Fibroblast of skin of right biceps (primary cell): ENCODE measurements at regions not wholly inside any gene's neighbourhood (a gene's known extent, or its start where the extent isn't known, plus 50 kb on each side); places are given as distances from the start of the nearest gene placed in this dataset.

Source experiments
- DNase-seq: peaks from one replicate; pipeline ENCODE4 v3.0.0-alpha.2; 2013

DNA sequence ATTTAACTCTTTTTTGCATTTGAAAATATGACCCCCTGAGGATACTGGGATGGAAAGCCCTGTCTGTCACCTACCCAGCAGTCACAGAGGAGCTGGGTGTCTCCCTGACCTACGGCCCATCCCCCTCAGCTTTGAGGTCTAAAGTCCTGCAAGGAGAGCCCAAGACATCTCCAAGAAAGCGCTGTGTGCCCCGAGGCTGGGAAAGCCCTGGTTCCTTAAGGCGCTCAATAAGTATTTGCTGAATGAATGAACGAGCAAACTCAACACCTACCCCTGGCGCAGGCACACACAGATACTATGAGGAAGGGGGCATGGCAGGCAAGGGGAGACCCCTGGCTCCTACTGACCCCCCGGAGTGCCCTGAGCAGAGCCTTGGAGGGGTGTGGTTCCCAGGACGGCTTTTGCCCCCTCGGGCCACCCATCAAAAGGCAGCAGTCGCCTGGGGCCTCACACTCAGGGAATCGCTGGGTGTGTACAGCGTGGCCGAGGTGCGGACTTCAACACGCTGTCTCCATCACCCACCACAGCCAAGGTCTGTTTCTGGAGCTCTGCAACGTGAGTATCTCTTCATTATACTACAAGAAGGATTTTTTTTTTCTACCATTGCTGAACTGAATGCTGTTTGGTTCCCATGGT, 211.6 kb downstream of the ERCC6L2 start:
- no peak for DNase-seq

DNA sequence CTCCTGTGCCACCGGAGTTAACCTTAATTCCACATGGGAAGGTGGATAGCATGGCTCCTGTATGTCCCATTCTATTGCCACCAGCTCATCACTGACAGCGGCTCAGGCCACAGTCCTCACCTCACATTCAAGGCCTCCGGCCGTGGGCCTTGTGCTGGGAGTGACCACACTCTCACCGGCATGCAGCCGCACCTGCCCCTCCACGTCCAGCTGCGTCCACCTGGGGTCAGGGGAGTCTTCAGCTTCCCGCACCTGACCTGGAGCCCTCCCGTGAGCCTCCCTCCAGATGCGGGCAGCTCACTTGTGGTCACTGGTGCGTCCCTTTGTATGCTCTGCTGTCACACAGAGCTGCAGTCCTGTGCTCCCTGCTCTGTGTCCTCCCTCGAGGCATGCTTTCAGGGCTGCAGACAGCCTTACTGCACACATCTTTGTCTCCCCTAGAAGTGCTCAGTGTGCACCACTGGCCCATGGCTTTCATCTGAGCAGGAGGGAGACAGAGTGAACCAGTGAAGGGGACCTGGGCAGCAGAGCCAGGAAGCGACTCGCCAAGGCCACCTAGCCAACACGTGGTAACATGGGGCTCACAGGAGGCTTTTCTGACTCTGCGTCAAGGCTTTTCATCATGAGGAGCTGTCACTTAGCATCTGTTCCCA, 210.1 kb downstream of the ERCC6L2 start:
- no peak for DNase-seq

DNA sequence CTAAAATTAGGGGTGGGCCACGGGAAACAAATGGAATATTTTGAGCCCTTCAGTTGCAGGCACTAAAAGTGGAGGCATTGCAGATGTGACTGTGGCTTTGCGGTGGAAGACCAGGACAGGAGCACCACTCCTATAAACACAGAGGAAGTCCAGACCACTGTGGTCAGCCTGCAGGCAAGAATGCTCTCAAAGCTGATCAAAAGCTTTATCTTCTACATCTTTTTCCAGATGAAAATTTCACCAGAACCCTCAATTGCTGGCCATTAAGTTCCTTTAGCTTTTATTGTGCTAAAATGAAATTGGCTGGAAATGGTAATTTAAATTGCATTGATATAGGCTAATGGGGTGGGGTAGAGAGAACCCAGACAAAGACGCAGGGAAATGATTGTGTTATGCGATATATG, 208.8 kb downstream of the ERCC6L2 start:
- DNase-seq, result no peak

DNA sequence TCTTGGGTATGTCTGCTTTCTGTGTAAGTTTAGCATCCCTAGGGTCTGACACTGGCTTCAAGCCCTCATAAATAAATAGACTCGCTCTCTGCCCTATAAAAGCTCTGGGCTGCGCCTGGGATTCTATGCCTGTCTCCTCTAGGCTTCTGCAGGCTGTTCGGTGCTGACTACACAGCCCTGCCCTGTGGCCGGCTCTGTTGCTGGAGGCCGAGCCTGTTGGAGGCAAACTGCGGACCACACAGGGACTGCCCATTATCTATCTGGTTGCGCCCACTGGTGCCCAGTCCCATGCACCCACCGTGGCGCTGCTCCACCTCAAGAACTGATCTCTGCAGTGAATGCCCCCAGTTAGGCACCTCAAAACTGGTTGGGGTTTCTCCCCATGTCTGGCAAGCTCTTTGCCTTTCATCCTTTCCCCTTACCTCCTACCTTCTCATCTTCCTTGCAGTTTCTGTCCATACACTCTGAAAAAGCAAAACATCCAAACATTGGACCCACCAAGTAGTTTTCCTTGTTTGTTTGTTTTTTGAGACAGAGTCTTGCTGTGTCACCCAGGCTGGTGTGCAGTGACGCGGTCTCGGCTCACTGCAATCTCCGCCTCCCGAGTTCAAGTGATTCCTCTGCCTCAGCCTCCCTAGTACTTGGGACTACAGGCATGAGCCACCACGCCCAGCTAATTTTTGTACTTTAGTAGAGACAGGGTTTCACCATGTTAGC, 207.2 kb downstream of the ERCC6L2 start:
- DNase-seq, result no peak

DNA sequence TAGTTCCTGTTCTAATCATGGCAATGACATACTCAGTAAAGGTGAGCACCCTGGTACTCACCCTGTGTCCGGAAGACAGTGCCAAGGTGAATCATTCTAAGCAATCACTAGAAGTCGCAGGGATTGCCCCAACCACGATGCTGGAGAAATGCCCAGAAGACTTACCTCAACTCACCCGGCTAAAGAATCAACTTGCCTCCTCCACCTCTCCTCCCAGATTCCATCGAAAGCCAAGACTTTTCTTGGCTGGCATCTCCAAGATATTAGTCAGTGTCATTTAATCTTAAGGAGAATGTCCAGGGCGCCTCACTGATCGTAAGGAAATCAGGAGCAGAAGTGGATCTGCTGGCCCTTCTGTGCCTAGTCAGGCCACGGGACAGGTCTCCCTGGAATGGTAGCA, 204.9 kb downstream of the ERCC6L2 start:
- no peak for DNase-seq

DNA sequence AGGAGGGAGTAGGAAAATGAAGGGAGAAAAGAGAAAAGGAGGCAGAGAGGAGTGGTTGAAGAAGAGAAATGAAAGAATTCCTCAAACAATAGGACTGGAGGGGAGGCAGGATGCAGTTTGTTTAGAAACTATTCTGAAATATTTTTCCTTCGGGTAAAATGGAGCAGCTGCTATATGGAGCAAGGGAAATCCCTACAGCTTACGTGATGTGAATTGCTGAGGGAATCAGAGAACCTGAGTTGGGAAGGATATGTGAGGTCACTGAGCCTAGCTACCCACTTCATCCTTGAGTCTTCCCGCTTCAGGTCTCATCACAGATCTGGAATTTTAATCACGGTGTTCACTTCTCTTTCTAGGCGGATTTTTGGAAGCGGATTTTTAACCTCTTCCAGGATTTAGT, 204.3 kb downstream of the ERCC6L2 start:
- no peak for DNase-seq

DNA sequence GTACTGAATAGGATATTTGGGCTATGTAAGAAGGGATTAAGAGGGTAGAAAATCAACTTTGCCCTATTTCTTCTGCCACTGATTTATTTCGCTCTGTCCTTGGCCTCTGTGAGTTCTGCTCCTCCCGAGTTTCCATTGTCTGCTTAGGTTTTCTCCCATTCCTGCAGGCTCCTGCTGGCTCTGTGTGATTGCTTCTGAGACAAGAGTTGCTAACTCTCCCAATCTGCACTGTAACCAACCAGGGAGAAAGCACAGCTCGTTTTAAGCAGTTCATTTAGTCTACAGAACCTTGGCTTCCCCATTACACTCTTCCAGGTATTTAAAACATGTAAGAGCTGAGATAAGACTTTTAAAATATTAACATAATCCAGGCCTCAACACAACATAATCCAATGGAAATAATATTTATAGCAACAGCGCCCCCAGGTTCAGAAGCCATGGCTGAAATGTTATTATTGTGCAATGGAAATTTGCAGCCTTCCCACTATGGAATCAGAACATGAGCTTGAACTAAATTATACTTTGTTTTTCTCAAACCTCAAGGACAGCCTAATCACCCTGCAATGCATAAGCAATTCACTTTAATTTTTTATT, 203.5 kb downstream of the ERCC6L2 start:
- DNase-seq, result no peak

DNA sequence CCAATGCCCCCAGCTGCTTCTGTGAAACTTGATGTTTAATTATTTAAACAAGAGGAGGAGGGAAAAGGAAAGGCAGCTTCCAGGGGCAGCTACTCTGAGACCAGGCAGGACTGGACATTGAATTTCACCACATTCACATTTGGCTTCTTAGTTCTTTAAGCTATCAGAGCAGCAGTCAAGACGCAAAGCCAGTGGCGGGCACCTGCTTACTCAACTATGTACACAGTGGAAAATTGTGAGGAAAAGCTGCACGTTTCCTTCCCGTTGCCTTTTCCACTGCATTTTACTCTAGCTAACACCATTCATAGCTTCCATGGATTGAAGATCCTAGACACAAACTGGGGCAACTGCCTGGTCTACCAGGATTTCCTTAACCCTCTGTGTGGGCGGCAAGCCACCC, 200.3 kb downstream of the ERCC6L2 start:
- no peak for DNase-seq

DNA sequence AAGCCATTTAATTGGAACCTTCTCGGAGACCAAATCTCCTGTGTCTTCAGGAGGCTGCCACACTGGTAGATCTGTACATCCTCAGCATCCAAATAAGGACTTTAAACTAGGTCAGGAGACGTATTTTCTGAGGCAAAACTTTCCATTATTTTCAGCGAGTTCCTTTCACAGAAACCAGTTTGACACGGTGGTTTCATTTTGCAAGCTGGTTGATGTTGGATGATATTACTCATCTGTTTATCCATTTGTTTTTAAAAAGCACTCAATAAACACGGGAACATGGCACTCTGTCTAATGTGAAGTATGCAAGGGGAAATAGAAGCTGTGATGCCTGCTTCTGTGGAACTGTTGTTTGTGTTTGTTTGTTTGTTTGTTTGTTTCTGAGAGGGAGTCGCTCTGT, 199.6 kb downstream of the ERCC6L2 start:
- no peak for DNase-seq

DNA sequence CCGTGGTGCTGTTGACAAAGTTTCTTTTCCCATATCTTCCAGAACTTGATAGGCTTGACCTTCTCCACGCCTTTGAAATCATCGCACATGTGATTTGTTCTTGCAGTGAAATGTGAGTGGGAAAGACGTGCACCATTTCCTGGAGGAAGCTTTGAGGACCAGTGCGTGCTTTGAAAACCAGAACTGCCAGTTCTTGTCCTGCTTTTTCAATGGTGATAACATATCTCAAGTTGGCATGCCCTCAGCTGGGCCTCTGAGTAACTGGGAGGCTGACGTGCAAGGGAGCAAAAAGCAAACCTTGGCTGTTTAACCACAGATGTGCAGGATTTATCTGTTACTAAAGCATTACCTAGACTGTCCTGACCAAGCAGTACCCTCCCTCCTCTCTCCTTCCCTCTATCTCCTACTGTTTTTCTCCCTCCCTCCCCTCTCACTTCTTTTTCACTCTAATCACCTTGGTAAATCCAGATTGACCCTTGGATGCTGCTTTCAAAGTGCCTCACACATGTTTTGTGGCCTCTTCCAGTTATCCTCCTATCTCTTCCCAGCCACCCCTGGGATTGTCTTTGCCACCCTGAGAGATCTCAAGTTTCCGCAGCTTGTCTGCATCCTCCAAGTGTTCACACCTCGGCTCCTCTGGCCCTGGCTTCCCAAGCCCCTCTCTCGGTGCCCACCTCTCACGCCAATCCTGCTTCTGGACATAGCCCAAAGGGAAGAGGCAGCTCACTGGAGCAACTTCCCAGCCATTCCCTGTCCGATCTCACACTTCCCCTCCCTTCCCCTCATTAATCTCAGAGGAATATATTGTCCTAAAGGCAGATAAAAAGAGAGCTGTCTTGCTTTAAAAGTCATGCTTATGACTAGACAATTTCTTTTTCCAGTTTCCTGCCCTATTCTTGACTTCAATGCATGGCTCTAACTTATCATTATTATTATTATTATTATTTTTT, 198.3 kb downstream of the ERCC6L2 start:
- DNase-seq, result no peak

DNA sequence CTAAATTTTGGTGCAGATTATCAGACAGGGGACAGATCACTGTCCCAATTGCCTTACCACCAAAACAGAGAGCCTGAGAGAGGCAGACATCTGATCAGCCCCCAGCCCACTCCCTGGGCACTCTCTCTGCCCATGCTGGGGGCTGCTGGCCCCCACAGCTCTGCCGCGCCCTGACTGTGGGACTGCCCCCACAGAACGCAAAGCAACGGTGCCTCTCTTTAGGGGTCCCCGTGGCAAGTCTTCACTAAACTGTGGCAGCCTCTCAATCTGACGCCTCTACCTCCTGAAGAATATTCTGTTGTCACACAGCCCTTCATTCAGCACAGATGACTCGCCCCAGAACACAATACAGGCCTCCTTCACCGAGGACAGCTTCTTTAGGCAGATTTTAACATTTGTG, 197.4 kb downstream of the ERCC6L2 start:
- DNase-seq, result no peak

DNA sequence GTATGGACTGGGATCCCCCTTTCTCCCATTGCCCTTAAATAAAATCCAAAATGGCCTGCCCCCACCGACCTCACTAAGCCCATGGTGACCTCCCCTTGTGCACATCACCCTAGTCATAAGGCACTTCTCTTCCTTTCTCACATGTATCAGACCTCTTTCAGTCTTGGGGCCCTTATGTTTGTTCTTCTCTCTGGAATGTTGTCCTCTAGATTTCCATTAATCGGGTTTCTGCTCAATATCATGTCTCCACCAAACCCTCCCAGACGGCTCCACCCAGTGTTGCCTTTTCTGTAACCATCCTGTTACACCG, 196.3 kb downstream of the ERCC6L2 start:
- DNase-seq, result no peak

DNA sequence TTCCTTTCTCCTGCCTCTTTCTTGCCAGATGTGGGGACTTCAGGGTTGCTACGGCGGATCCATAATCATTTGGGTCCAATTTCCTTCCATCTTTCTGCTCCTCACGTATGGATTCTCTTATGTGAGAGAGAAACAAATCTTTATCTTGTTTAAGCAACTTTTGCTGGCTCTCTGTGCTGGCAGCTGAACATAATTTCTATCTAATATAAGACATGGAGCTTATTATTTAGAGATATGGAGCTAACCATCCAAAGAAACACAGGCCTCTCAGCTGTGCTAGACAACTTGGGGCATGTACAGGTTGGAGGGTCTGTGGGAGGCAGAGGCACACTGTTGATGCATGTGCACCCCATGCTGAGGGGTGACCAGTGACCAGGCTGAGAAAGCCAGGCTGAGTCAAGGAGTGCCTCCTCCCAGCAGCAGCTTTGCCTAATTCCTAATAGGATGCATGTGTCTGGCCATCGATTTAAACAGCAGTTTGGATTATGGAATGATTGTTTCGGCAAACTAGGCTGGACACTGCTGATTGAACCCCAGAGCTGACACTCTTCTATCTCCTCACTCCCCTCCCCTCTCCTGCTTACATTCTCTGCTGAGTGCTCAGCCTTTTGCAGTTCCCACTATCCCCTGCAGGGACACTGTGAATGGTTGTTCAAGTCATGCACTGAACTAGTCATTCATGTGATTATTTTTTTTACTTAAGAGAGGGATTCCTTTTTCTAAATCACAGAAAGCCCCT, 195.8 kb downstream of the ERCC6L2 start:
- DNase-seq, result peak; percentile 29

DNA sequence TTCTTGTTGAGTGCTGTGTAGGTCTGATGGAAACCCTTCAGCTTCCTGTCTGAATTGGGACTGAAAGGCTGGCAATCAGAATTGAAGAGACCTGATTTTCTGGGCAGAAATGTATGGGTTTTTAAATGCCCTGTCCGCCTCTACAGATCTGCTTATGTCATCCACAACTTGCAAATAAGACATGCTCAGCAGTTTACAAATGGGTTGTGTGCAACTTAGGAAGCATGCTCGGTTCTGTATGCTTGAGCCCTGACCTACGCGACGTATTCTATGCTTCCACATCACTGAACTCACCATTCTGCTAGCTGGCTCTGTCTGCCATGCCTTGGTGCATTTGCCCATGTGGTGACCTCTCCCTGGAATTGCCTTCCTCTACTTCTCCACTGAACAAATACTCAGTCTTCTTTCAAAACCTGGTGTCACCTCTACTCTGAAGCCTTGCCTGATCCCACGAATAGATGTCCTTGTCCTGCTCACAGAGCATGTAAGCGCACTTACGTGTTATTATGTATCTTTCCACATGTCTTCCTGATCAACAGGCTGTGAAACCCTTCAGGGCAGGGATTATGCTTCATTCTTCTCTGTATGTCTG, 194.2 kb downstream of the ERCC6L2 start:
- no peak for DNase-seq

DNA sequence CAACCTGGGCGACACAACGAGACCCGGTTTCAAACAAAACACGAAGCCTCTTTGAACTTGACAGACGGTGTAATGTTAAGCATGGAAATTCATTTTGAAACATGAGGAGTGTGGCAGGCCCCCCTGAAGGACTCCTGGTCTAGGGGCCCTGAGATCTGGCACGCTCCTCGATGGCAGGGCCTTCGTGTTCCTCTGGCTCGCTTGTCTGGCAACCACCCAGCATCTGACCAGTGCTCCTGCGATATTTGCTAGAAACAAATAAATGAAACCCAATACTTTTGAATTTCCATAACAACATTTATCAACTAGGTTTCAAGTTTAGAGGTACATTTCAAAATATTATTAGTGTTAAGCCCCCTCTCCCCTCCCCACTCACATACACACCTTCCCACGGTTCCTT, 193.0 kb downstream of the ERCC6L2 start:
- no peak for DNase-seq

DNA sequence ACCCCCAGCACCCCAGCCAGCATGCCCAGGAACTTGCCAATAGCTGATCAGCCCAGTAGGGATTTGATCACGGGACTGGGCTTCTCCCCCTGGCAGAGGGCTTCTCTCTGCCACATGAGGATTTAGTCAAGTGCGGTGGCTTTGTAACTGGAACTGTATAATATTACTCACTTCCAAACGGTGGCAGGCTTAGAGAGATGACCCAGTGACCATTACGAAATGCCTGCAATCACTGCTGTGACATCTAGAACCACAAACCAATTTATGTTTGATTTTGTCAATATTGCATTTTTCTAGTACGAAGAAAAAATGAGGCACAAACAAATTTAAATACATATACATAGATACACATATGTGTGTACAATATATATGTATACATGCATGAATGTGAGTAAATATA, 192.1 kb downstream of the ERCC6L2 start:
- no peak for DNase-seq

DNA sequence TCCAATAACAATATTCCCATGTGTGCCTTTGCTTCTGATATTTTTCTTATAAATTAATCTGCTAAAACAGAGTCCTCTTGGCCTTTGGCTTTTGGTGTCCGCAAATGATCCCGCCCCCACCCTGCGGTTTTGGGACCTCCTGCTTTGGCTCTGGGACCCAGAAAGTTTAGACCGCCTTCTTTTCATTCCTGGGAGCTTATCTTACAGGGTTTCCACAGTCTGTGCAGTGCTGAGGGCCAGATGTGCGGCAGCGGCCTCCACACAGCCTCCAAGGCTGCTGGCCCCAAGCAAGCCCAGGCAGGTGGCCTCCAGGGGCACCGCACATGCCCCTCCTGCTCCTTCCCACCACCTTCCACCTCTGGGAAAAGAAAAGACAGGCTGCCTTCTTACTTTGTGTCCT, 191.5 kb downstream of the ERCC6L2 start:
- DNase-seq, result no peak

DNA sequence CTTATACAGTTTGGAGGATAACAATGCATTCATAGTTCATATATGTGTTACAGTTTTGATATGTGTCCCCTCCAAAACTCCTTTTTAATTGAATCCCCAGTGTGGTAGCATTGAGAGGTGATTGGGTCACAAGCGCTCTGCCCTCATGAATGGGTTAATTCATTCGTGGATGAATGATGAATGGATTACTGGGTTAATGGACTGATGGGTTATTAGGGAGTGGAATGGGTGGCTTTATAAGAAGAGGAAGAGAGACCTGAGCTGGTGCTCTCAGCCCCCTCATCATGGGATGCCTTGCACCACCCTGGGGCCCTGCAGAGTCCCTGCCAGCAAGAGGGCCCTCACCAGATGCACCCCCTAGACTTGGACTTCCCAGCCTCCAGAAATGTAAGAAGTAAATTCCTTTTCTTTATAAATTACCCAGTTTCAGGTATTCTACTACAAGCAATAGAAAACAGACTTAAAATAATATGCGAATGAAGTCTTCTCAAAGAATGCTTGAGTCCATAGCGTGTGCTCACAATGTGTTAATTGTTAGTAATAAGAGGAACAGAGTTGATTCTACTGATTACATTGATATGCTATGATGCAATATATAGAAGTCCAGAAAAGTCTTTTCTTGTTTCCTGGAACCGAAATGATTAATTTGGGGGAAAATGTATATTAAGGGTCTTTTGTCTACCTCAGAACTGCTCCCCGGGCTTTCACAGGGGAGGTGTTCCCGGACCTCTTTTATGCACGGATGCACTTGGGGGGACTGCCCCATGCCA, 190.2 kb downstream of the ERCC6L2 start:
- DNase-seq, result no peak

DNA sequence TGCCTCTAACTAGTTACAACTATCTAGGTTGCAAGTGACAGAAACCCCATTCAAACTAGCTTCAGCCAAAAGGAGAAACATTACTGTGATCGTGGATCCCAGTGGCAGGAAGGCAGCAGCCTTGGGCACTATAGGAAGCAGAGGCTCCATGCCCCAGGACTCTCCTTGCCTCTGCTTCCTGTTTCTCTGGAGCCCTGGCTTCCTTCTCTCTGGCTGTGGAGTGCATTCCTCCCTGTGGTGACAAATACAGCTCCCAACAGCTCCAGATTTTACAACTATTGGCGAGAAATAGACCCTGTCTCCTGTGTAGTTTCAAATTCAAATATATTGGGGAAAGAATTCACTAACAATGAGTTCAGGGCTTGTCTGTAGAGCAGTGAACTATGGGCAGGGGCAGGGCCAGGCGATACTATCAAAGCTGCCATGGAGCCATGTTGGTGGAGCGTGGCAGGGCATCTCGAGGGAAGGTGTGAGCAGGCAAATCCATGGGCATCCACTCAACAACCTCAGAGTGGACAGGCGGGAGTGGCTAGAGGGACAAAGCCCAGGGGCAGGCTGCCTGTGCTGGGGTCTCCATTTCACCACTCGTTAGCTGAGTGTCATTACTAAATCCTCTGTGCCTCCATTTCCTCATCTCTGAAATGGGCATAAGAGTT, 189.5 kb downstream of the ERCC6L2 start:
- no peak for DNase-seq

DNA sequence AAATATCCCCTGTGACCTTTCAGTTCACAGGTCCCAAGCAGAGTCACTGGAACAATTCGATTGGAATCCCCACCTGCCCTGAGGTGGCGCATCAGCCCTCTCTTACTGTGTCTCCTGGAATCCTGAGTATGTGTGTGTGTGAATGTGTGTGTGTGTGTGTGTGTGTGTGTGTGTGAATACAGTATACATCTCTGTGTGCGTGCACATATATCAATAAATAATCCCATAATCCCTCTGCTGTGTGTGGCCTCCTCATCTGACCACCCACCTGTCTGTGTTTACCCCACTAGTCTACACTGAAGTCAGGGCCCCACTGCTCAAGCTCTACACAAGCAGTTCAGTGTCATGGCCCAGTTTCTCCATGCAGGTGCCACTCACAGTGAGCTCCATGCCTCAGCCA, 187.4 kb downstream of the ERCC6L2 start:
- DNase-seq, result no peak

DNA sequence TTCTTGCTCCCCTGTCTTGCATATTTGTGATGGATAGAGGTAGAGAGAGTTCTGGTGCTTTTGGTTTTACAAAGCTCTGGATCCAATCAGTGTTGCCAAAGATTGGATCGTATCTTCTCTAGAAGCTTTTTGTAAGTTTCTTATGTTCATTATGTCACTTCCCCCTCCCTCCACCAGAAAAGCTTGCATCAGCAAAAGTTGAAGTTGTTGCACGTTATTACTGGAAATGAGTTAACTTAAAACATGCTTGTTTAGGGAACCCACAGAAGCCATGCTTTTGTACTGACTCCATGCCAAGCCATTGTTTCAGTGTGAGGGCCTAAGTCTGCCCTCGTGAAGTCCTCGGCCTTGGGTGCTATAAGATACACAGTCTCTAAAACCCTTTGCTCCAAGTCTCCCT, 186.5 kb downstream of the ERCC6L2 start:
- peak; percentile 67 for DNase-seq
